DOHH2 (cell line): ENCODE measurements at regions not wholly inside any gene's neighbourhood (a gene's known extent, or its start where the extent isn't known, plus 50 kb on each side); places are given as distances from the start of the nearest gene placed in this dataset.

Source experiments
- H3F3A ChIP-seq: fragments of 200-600 bp; sonication (generic), shearing (Covaris generic); 2 replicates; pipeline ENCODE4 v1.6.0; 2016; ENCODE audit warnings: antibody characterized with exemption, mild to moderate bottlenecking; ENCODE audit not compliant: control insufficient read depth, insufficient read depth
- H3K27ac ChIP-seq: fragments of 200-600 bp; sonication (generic); 2 replicates; pipeline ENCODE4 v1.5.1; 2014; ENCODE audit warnings: low read depth, mild to moderate bottlenecking, low read length, moderate library complexity
- H3K27me3 ChIP-seq: fragments of 200-600 bp; sonication (generic); 2 replicates; pipeline ENCODE4 v1.6.1; 2014; ENCODE audit warnings: mild to moderate bottlenecking, low read length, mixed read lengths; ENCODE audit not compliant: control insufficient read depth
- H3K36me3 ChIP-seq: fragments of 200-600 bp; sonication (generic); 2 replicates; pipeline ENCODE4 v1.6.1; 2014; ENCODE audit warnings: mild to moderate bottlenecking, low read length, moderate library complexity, mixed read lengths; ENCODE audit not compliant: control insufficient read depth
- H3K4me1 ChIP-seq: fragments of 200-600 bp; sonication (generic); 2 replicates; pipeline ENCODE4 v1.6.1; 2014; ENCODE audit warnings: mild to moderate bottlenecking, low read length, mixed read lengths; ENCODE audit not compliant: control insufficient read depth
- H3K4me2 ChIP-seq: fragments of 200-600 bp; sonication (generic); 2 replicates; pipeline ENCODE4 v1.6.0; 2014; ENCODE audit warnings: mild to moderate bottlenecking, low read length, moderate library complexity
- H3K4me3 ChIP-seq: fragments of 200-600 bp; sonication (generic); 2 replicates; pipeline ENCODE4 v1.5.1; 2014; ENCODE audit warnings: mild to moderate bottlenecking, low read length, mixed read lengths
- H3K79me2 ChIP-seq: fragments of 200-600 bp; sonication (generic); 2 replicates; pipeline ENCODE4 v1.6.1; 2014; ENCODE audit warnings: mild to moderate bottlenecking, low read length, mixed read lengths; ENCODE audit not compliant: control insufficient read depth
- H3K9me2 ChIP-seq: fragments of 200-600 bp; sonication (generic); replicated peaks from 2 replicates; pipeline ENCODE4 v1.6.1; 2014; ENCODE audit warnings: mild to moderate bottlenecking, low read length, mixed read lengths; ENCODE audit not compliant: control insufficient read depth
- H3K9me3 ChIP-seq: fragments of 200-600 bp; sonication (generic); 2 replicates; pipeline ENCODE4 v1.6.1; 2014; ENCODE audit warnings: antibody characterized with exemption, low read length, mixed read lengths; ENCODE audit not compliant: control insufficient read depth, insufficient read depth
- H4K20me1 ChIP-seq: fragments of 200-600 bp; sonication (generic); 2 replicates; pipeline ENCODE4 v1.6.0; 2014; ENCODE audit warnings: low read depth, mild to moderate bottlenecking, antibody characterized with exemption, low read length, moderate library complexity; ENCODE audit not compliant: control insufficient read depth, insufficient read depth
- CTCF ChIP-seq: fragments of 200-600 bp; sonication (generic); IDR thresholded peaks from one replicate; pipeline ENCODE4 v1.5.1; 2014; ENCODE audit warnings: antibody characterized with exemption, mild to moderate bottlenecking, low read depth, low read length; ENCODE audit not compliant: poor library complexity, severe bottlenecking
- EZH2phosphoT487 ChIP-seq: fragments of 200-600 bp; sonication (generic); IDR thresholded peaks from 2 replicates; pipeline ENCODE4 v1.6.1; 2017; ENCODE audit warnings: borderline replicate concordance, mild to moderate bottlenecking, antibody characterized with exemption, low read length, moderate library complexity, mixed read lengths

- Histone ChIP-seq H3K27me3 (no peaks in the 10 kb centered on the region), H3K4me3 (no peak overlapping the region), H4K20me1 (no peaks in the 10 kb centered on the region), H3K36me3 (no peaks in the 10 kb centered on the region), H3F3A (no peaks in the 10 kb centered on the region), H3K9me2 (no peaks in the 10 kb centered on the region), H3K27ac (no peak overlapping the region), H3K79me2 (no peaks in the 10 kb centered on the region), H3K4me2 (no peak overlapping the region), H3K9me3 (no peaks in the 10 kb centered on the region), H3K4me1 (peaks cover 29% of the 10 kb centered on the region)
- no peak for TF ChIP-seq CTCF
- no peak for TF ChIP-seq EZH2phosphoT487
These were observed 61.3 kb upstream of the ITGA4 start for GRCh38 chr2:181395851-181396250.

- Histone ChIP-seq H3K27ac (no peak overlapping the region), H3K4me1 (peaks cover 29% of the 10 kb centered on the region), H3K4me2 (no peak overlapping the region)
These were observed 60.7 kb upstream of the ITGA4 start for GRCh38 chr2:181396256-181397123.

GRCh38 chr2:181397331-181397730 lies 59.9 kb upstream of the ITGA4 start:
- Histone ChIP-seq H3K4me3 (no peak overlapping the region), H3K27me3 (no peaks in the 10 kb centered on the region), H4K20me1 (no peaks in the 10 kb centered on the region), H3K9me2 (no peaks in the 10 kb centered on the region), H3F3A (no peaks in the 10 kb centered on the region), H3K9me3 (no peaks in the 10 kb centered on the region), H3K4me1 (peaks cover 29% of the 10 kb centered on the region), H3K79me2 (no peaks in the 10 kb centered on the region), H3K27ac (no peak overlapping the region), H3K36me3 (no peaks in the 10 kb centered on the region), H3K4me2 (no peak overlapping the region)
- TF ChIP-seq CTCF, result no peak
- TF ChIP-seq EZH2phosphoT487, result no peak

More at GRCh38 chr2:181396256-181397123, 60.7 kb upstream of the ITGA4 start:
- Histone ChIP-seq H3K4me3 (no peak overlapping the region), H4K20me1 (no peaks in the 10 kb centered on the region), H3K36me3 (no peaks in the 10 kb centered on the region), H3K9me3 (no peaks in the 10 kb centered on the region), H3F3A (no peaks in the 10 kb centered on the region), H3K27me3 (no peaks in the 10 kb centered on the region), H3K9me2 (no peaks in the 10 kb centered on the region), H3K79me2 (no peaks in the 10 kb centered on the region)
- TF ChIP-seq EZH2phosphoT487 (no peak), CTCF (no peak)
